HG03521 (cell line): ENCODE measurements at regions not wholly inside any gene's neighbourhood (a gene's known extent, or its start where the extent isn't known, plus 50 kb on each side); places are given as distances from the start of the nearest gene placed in this dataset.
"Not testable (repeated sequence)": the region's sequence is repeated elsewhere in the genome, so short reads cannot be mapped to it uniquely, and the experiment has no call there.

ENCODE experiments used
- ATAC-seq: cut with Tn5 transposase; IDR thresholded peaks from one replicate; pipeline ENCODE4 v1.9.1; 2021; ENCODE audit warnings: mild to moderate bottlenecking, moderate library complexity; ENCODE audit not compliant: unreplicated experiment

DNA sequence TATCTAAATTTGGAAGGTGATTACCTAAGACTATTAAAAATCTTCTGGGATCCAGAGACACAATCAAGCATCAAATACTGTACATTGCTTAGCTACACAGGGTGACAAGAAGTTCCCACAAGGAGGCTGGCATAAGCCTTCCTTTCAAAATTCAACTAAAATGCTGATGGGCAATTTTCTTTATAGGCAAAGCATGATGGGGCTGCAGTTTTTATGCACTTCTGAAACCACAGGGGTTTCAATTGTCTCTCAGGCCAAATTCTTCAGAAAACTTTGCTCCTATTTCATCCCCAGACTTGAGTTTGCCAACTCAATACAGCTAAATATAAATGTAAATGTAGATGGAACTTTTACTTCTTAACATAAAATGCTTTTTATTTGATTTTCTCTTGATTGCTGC, 241.6 kb downstream of the ZPLD1 start:
- no peak for ATAC-seq

GRCh38 chr3:102682741-102683140, 247.9 kb downstream of the ZPLD1 start:
- no peak for ATAC-seq

DNA sequence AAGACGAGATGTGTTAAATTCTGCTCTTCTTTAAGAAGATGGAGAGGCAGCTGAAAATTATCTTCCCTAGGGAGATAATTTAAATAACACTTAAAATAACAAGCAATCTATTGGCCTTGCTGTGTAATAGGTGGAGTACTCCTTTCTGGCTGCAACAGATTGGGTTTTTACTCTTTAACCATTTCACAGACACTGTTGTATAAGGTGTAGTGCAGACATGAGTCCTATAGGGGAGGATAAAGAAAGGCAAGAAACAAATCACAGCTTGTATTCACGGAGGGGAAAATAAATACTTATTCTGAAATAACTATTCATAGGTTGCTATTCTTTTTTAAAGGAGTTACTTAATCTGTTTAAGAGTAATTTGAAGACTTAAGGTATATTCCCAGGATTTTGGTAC, 252.0 kb downstream of the ZPLD1 start:
- no peak for ATAC-seq

- no peak for ATAC-seq
These were observed 253.2 kb downstream of the ZPLD1 start for GRCh38 chr3:102687851-102688555.

DNA sequence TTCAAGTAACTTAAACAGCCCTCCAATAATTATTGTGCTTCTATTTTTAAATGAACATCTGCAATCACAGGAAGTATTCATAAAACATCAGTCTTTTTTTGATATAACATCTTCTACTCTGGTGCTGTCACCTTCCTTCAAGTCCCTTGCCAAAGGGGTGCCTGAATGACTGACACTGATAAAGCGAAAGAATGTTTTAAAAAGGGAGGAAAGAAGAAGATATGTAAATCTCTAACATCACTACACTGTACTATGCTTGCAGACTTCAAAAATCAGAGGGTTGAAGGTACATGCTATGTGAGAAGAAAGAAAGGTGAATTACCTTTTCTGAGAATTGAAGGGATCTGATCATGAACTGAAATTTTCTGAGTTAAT, 253.7 kb downstream of the ZPLD1 start:
- ATAC-seq: no peak

GRCh38 chr3:102691507-102691906, 256.7 kb downstream of the ZPLD1 start:
- no peak for ATAC-seq

- ATAC-seq: no peak
These were observed 264.4 kb downstream of the ZPLD1 start for GRCh38 chr3:102699104-102699818.

DNA sequence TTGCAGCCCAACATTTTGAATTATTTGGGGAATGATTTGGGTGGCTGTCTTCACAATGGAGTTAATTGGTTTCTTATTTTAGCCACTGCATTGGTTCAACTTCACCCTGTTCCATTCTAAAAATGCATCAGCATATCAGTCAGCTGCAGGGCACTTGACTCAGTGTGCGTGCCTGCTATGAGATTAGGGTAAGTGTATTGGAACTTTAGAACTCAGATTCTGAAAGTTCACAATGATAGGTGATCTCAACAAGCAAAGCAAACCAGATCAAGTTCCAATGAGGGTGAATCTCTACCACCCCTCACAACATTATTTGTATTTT, 265.0 kb downstream of the ZPLD1 start:
- no peak for ATAC-seq

DNA sequence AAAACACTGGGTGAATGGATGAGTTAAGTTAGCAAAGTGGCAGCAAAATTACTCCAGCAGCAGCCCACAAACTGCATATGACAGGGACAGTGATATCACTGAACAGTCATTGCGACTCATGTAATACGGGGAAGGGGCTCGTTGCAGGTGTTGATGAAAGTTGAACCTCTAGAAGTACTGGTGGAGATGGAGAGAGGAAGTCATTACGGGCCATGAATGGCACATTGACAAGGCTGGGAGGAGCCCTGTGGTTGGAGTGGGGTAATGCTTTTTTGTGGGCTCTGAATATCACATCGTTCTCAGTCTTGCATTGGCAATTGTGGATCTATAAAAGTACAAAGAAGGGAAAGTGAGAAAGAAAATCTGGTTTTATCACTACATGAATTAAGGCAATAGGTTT, 278.1 kb downstream of the ZPLD1 start:
- no peak for ATAC-seq

GRCh38 chr3:102714567-102714966, 279.8 kb downstream of the ZPLD1 start:
- ATAC-seq: peak; percentile 6

DNA sequence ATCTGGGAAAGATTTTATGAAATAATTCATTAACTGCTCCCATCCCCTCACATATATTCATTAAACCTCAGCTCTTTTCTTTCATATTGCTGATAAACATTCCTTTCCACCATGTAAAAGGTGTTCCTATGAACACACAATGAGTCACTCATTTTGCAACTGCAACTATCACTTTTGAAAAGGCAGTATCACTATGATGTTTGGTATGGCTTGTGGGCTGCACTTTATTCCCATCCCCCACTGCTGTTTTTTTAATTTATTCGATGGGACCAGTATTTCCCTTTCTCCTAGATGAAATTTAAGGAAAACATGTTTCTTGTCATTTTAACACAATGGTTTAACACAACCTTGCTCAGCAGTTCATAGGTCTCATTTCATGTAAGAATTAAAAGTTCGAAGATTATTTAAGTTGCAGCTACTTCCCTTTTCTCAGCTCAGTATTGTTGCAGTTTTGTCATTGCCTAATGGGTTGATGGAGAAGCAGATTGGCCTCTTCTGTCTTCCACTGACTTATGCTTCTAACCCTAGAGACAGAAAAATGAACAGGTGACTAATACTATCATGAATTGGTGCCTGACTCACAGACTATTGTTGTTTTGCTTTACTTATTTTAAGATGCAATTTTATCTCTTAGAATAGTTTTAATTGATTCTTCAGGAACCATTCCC, 280.3 kb downstream of the ZPLD1 start:
- peak; percentile 86 for ATAC-seq

DNA sequence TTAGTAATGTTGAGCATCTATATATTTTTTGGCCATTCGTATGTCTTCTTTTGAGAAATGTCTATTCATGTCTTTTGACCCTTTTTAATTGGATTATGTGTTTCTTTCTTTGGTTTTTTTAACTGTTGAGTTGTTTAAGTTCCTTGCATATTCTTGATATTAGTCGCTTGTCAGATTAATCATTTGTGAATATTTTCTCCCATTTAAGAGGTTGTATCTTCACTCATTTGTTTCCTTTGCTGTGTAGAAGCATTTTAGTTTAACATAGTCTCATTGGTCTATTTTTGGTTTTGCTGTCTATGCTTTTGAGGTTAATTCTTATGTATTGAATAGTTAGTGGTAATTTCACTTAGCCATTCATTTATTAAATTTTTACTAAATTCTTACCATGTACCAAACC, 283.8 kb downstream of the ZPLD1 start:
- no peak for ATAC-seq

- no peak for ATAC-seq
These were observed 287.5 kb downstream of the ZPLD1 start for GRCh38 chr3:102722317-102722716.

DNA sequence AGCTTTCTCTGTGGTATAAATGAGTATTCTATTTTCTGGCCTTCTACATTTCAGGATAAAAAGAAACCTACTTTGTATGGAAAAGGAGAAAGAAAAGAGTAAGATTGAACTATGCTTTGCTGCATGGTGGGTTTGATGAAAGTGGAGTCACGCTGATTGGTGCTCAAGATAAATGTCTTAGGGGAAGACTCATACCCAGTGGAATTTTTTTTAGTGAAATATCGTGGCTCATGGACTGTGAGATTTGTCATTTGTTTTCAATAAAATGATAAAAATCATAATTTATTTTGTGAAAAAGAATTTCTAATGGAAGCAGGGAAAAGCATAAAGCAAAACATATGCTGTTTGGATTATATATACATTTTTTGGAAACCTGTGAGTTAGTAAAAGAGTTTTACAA, 292.5 kb downstream of the ZPLD1 start:
- no peak for ATAC-seq

- ATAC-seq: not testable (repeated sequence)
These were observed 297.8 kb downstream of the ZPLD1 start for GRCh38 chr3:102732581-102732980.

DNA sequence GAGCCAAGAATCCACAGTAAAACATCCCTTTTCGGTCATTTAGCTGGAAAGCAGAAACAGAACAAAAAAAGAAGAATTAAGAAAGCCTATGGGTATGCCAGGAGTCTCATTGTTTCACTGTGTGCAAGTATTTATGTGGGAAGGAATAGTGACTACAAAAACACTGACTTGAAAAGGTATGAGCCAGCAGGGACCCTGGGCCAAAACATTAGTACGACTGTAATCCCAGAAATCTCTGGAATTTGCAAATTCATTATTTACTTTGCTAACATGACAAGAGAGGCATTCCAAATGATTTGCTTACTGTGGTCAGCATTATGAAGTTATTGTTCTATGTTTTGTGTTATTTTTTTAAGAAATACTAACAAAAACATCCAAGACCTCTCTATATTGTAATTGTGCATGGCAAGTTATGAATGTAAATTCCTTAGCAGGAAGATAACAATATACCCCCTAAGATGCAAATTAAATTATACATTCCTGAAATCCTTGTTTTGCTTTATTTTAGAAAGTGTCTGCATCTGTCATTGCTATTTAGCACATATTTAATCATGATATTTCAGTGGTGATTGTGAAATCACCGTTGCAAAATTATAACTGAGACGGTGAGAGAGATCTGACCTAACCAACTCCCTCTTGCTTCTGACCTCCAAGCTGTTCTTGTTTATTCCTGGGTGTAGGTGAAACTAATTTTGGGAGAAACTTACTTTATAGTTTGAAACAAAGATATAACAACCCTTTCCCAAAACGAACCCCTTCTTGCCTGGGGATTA, 299.2 kb downstream of the ZPLD1 start:
- ATAC-seq: no peak

DNA sequence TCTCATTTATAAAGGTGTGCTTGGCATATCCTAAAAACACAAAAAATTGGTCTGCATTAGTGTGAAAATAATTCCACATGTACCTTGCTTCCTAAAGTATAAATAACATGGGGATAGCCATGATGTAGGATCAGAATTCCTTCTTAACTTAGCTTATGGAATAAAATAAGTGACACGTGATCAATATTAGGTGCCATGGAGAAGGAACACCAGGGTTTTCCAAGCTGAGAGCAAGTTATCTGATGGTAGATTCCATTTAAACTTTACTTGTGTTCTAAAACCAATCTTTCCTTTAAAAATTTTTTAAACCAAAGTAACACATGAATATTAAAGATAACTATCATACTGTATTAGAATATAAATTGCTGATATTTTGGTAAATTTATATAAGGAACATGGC, 300.5 kb downstream of the ZPLD1 start:
- no peak for ATAC-seq

DNA sequence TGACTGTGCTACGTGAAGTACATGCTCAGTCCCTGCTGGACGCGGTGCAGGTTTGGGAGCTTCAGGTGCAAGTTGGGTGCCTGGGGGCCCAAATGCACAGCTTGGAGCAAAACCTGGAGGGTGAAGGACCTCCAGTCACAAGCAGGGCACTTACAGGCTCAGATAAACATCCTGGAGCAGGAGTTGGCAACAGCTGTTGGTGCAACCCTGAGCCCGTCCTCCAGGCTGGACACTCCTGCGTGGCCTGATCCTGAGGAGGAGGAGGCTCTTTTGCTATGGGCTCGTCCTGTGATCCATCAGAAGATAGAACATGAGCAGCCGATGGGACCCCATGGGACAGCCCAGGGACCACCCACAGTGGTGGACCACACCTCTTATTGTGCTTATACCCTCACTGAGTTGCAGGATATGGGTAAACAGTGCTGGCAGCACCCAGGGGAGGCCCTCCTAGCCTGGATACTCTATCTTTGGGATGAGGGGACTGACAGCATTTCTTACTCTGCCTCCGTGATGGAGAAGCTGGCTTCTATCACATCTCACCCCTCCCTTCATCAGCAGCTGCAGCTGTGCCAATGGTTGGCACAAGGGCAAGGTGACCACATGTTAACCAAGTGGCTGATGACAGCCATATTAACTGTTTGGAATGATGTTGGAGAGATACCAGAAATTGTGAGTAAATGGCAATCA, 301.6 kb downstream of the ZPLD1 start:
- ATAC-seq: no peak

DNA sequence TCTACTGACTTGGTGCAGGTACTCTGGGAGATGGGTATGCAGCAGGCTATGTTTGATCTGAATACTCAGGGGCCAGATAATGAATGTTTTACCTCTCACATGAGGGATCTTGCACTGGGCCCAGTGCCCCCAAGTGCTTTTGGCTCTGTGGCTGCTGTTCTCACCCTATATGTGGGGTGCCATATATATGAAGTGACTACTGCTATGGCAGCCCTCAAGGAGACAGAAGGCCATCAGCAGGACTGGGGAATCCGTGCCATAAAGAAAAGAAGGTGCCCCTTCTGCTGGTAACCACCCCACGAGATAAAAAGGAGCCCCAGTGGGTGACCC, 302.1 kb downstream of the ZPLD1 start:
- no peak for ATAC-seq

GRCh38 chr3:102737353-102737752, 302.5 kb downstream of the ZPLD1 start:
- no peak for ATAC-seq

GRCh38 chr3:102741105-102741504, 306.3 kb downstream of the ZPLD1 start:
- ATAC-seq: no peak
